Hepatic stellate cell (primary cell): ENCODE measurements at regions not wholly inside any gene's neighbourhood (a gene's known extent, or its start where the extent isn't known, plus 50 kb on each side); places are given as distances from the start of the nearest gene placed in this dataset.

Experiments used
- DNase-seq: peaks from one replicate; pipeline ENCODE4 v3.0.0; 2011; ENCODE audit warnings: low spot score

DNA sequence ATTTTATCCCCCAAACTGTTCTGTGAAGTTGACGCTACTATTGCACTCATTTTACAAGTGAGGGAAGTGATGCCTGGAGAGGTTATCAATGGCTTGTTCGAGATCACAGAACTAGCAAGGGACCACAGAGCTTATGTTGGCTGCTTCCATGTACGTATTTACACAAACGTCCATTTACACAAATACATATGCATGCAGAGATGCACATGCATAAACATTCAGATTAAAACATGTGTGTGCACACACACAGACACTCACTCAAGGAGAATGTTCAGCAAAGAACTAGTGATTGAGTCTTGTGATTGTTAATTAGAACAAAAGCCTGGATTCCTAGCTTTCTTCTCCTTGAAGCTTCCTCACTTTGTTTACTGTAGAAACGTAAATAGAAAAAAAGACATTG is 321.5 kb upstream of the CHD6 start:
- no peak for DNase-seq

DNA sequence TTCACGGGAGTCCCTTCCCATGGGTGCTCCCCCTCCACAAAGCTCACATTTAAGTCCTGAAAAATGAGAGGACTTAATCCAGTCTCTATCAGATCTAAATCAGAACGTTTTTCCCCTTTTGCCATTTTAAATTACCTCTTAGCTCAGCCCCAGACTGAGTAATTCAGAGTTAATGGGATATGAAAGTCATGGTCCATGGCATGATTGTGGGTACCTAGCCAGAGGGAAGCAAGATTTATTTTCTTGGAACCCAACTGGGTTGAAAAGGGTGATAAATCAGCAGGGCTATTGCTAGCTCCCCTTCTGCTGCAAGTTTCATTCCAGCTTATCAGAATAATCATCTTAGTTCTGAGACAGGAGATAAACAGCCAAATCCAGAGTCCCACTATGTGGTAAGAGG is 320.2 kb upstream of the CHD6 start:
- DNase-seq = no peak

DNA sequence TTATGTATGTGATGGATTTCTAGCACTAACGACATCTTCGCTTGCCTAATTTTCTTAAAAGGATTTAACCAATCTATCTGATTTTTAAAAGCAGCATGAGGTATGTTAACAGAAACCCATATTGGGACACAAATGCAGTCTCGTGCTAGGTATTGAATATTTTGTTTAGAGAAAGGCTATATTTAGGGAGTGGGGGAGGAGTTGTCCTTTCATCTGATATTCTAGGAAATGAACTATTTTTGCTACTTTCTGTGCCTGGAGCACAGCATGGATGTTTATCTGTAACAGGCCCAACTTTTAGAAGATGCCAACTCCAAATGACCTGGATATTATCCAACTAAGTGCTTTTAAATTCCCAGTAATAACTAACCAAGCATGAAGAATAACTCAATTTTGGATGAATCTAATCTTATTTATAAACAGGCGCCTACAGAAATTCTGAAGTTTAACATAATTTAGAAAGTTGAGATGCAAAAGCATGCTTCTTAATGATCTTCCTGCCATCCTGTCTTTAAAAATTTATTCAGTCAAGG is 317.1 kb upstream of the CHD6 start:
- no peak for DNase-seq

DNA sequence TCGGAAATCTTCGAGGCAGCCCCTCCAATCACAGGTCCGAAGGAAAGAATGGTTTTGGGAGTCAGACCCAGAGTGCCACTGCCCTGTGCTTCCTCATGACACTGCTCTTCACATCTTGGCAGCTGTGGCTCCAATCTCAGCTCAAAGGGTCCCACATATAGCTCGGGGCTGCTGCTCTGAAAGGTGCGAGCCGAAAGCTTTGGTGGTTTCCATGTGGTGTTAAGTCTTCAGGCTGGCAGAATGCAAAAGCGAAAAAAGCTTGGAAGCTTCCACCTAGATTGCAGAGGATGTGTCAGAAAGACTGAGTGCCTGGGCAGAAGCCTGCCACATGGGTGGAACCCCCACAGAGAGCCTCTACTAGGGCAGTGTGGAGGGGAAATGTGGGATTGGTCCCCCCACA is 314.3 kb upstream of the CHD6 start:
- no peak for DNase-seq

DNA sequence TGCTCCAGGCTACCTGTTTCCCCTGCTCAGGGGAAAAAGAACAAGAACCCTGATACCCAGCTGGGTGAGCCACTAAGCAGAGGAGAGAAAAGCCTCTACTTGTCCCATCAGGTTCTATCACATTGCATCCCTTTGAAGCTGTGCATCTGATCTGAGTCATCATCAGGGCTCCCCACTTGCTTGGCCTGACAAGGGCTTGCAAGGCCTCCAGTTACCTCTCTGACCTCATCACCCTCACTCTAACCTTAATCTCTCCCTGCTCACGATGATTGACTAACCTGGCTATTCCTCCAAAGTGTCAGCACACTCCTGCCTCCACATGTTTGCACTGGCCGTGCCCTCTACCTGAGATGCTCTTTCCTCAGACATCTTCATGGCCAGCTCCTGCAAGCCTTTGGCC is 309.5 kb upstream of the CHD6 start:
- no peak for DNase-seq

DNA sequence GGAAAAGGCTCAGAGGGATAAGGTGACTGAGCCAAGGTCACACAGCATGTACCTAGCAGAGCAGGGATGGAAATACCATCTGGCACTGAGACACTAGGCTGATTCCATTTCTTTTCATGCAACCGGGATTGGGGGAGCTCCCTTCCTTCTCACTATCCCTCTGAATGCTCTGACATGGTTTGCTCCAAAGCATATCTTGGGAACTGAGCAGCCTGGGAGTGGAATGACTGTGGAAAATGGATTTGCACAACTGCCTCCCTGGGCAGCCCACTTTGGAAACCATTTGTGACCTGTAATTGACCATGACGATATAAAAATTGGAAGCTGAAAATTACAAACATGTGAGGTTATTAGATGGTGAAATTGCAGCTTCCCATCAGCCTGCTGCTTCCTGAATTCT is 309.0 kb upstream of the CHD6 start:
- DNase-seq = no peak

DNA sequence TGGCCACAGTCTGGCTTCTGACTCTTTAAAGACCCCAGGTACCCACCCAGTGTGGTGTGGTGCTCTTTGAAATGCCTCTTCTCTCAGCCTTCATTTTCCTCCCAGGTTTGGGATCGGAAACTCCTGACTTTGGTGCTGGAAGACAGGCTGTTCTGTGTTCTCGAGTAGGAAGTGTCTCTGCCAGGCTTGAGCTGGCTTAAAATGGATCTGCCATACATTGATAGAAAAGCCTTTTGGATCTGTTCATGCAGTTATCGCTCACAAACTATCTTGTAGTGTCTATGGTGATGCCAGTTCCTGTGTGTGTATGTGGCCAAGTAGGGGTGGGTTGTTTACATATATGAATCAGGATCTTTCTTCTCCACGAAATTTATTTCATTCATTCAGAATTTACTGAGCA is 307.3 kb upstream of the CHD6 start:
- no peak for DNase-seq

DNA sequence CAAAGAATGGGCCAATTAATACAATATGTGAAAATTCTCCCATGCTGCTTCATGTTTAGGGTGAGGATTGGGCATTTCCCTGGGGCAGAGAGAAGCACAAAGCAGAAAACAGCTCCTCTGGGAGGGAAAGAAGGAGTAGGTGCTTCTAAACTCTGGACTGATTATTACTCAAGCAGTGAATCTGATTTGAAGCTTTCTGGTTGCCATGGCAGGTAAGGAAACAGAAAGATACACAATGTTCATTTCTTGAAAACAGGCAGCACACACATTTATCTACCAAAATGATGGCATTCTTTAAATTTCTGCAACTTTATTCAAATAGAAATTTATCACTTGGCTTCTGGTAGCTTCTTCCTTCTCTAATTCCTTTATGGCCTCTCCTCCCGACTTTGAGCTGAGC is 305.4 kb upstream of the CHD6 start:
- no peak for DNase-seq

DNA sequence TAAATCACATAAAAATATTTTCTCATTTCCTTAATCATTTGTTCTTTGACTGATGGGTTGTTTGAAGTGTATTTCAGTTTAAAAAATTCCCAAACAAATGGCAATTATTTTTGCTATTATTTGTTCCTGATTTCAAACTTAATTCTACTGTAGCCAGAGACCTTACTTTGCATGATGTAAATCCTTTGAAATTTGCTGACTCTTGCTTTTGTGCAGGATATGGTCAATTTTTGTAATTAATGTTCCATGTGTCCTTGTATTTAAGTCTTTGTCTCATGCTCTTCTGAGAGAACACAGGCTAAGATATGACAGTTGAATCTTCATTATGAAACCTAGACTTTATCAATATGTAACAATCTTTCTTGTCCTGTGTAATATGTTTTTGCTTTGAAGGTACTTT is 295.0 kb upstream of the CHD6 start:
- no peak for DNase-seq

DNA sequence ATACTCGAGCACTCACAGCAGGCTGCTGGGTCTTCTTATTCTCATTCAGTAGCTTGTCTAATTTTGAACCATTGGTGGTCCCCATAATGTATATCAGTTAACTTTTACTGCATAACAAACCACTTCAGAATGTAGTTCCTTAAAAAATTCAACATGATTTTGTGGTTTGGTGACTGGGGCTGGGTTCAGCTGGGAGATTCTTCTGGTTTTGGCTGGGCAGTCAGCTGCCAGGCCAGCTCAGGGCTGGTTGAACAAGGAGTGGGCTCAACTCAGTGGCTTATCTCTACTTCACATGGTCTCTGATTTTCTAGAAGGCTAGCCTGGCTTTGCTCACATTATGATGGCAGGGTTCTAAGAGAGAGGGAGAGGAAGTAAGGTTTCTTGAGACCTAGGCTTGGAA is 292.4 kb upstream of the CHD6 start:
- no peak for DNase-seq

DNA sequence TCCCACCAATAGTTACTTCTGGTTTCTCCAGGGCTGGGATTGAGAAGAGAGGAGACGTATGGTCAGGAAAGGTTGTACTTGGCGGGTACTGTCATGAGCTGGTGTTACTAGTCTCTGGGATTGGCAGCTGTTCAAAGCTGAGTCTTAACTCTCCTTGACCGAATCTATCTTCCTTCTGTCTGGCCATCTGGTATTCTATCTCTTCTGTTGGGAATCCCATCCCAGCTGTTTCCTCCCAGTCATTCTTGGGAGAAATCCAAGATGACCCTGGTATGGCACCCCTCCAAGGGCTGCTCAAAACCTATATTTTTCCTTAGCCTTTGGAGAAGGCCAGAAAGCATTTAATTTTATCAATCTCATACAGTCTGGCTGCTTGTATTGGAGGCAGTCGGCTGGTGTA is 287.0 kb upstream of the CHD6 start:
- no peak for DNase-seq

DNA sequence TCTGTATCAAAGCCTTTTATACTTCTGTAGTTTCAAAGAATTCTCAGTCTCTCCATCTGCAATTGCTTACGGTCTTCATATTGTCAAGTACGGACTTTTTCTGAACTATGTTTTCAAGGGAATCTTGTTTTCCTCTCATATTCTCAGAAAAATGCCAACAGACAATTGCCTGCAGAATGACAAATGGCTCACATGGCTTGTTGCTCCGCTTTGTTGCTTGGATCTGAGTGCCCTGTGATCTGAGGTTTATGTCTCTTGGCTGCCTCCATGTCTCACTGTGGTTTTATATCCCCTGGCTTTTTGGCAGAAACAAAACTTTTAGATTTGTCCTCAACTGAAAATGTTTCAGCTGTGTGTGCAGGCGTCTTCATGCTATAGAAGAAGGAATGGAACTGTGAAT is 285.4 kb upstream of the CHD6 start:
- DNase-seq = no peak

DNA sequence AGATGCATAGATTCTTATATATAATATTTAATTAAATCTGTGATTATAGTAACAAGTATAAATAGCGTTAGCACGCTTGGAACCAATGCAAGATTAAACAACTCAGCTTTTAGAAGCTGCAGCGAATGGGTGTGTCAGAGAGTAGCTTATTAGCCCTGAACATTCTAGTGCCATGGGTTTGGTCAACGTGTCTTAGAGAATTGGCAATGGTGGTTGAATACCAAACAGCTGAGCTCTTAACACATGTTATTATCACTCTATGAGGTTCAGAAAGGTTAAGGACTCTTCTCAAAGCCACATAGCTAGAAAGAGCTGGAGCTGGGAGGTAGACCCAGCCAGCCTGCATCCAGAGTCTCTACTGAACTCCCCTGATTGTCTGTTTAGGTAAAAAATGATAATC is 284.2 kb upstream of the CHD6 start:
- no peak for DNase-seq

DNA sequence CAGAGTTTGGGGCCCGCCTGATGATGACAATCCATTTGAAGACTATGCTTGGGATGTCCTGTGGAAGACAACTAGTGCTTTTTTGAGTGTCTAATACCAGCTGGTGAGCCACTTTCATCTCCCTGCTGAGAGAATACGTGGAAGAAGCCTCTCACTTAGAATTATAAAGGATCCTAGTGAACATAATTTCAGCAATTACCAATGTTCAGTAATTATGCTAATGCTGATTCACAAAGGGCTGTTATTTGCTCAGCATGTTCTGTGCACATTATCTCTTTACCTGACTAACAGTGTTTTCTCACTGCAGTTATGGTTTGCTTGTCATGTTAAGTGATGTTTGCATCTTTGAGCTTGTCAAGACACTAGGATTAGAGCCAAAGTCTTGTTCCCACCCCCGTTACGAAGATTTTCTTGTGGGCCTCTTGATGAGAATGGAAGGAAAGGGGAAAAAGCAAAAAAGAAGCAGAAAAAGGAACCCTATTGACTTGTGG is 282.1 kb upstream of the CHD6 start:
- DNase-seq = no peak

DNA sequence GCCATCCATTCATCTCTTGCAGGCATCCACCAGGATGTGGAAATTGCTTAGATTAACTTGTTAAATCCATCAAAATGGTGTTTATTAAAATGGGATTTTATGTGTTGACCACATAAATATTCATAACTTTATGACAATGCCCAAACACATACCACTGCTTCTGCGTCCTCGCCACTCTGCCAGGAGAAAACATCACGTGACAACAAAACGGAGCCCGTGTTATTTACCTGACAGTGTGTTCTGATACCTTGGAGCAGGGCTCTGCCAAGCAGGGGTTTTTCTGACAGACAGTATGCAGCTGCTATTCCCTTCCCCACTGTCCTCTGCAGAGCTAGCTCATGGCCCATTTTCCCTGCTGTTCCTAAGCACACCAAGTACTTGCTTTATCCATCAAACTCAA is 279.5 kb upstream of the CHD6 start:
- no peak for DNase-seq

DNA sequence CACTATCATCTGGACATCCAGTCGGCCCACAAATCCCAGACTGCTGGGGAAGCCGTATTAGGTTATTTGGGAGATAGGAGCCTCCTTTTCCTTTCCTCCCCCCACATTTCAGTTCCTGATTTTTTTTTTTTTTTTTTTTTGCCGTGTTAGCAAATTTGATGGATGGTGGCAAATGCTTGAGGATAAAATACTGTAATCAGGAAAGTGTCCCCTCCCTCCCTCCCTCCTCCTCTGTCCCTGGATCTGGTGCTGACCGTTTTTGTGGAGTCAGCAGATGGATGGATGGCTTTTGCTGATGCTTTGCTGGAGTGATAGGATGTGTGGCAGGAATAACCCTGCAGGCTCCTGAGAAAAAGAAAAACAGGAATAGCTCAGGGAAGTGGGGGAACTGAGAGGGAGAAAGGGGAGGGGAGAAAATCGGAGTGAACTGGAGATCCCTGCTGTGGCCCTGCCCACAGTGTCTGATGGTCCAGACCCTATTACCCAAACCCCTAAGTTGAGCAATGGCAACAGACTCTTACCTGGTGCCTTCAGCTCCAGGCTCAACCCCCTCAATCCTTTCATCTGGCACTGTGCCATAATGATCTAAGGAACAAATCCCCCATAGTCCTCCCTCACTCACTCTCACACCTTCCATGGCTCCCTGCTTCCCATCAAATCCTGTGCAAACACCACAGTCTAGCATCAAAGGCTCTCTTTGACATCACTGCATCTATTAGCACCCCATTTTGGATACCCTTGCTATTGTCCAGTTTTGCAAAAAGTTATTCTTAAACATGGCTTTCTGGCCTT is 277.3 kb upstream of the CHD6 start:
- DNase-seq = no peak

DNA sequence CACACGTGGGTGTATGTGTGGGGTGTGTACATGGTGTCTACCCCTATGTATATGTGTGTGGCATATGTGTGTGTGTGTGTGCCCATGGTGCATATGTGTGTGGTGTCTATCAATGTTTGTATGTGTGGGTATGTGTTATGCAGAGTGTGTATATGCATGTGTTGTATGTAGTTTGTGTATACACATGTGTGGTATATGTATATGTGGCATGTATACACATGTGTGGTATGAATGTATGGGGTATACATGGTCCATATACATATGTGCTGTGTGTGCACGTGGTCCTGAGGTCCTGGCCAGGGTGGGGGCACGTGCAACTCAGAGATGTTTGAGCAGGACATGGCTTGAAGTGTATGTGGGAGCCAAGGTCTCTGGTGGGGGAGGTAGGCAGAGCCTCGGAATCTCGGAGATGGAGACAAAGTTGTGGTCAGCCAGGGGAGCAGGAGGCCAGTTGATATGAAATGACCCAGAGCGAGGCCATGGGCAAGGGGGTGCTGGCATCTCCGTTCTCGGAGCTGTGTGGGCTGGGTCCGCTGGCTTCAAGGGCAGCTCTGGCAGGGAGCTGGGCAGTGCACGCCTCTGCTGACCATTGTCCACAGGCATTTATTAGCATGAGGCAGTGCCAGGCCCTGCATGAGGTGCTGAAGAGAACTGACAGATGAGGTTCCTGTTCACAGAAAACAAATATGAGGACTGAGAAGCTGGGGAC is 276.2 kb upstream of the CHD6 start:
- no peak for DNase-seq

DNA sequence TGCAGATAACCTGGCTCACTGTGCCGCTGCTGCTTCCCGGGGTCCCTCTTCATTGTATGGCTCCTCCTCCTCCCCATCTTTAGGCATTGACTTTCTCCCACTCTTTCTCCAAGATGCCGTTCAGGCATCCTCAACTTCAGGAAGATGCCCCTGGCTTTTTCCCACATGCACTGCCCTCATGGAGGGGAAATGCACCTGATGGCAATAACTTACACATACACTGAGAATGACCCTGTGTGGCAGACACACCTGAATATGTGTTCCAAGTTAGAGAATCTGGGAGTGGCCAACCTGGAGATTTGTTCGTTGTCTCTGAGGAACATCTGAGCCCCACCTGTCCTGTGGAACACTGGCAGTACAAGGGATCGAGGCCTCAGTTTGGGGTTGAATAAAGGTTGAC is 273.9 kb upstream of the CHD6 start:
- DNase-seq = no peak

DNA sequence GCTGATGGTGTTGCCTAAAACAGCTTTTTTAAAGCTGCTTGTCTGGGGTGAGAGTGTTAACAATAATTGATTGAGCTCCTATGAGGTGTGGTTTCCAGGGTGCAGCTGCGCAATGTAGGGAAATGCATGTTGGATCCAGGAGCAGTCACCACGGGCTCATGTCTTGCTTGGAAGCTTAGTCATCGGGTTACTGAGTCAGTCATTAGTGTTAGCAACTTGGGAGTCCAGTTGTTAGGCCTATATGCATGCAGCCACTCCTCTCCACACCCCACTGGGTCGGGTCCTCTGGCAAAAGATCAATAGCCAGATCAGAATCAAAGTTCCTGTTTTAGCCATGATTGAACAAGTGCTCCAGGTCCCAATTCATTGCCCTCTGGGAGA is 271.7 kb upstream of the CHD6 start:
- DNase-seq = no peak

DNA sequence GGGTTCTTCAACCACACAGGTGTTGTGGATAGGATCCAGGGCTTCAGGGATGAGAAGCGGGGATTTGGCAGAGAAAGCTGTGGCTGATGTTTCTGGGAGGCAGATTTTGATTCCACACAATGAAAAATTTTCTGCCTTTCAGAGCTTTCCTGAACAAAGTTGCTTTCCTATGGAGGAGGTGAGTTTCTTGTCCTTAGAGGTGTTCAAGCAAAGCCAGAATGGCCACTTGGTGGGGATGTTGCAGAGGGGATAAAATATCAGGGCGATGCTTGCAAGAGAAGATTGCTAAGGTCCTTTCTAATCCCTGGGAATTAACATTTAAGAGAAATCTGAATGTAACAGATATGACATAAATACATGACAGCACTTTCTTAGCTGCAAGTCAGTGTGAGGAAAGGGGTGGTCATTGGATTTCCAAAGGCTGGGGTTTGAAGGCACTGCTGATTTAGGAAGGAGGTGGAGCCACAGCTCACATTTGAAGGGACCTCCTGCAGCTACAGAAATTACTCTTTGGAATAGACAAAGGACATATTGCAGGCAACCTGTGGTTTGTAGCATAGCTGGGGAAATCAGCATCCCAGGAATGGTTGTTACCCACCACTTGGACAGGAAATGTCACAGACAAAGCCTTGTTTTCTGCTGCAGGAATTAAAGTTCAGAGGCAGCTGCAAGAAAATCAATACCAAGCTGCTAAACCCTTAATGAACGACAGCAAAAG is 271.1 kb upstream of the CHD6 start:
- no peak for DNase-seq

DNA sequence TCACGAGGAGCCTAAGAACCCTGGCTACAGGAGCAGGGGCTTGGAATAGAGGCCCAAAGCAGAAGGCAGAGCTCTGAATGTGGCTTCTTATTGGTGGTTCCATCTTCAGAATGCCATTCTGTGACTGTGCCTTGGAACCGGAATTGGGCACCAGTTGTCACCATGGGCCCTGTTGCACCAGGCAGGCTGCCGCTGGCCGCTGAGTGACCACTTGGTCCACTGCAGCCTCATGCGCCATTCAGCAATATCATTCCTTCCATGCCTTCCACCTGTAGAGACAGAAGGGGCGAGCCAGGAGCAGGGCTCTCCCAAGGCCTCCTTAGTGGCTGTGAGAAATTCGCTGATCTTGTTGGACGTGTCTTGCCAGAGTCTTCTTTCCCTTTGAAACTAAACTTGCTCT is 270.3 kb upstream of the CHD6 start:
- DNase-seq = no peak

DNA sequence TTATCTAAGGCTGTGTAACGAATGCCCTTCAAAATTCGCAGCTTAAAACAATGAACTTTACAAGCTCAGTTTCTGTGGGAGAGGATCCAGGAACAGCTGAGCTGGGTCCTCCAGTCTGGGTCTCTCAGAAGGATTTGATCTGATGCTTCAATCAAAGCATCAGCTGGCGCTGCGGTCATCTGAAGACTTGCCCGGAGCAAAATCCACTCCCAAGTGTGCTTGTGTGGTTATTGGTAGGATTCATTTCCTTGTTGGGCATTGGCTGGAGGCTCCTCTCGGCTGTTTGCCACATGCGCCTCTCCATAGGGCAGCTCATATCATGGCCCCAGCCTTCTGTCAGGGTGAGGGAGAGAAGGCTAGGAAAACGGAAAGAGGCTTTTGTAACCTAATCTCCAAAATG is 269.3 kb upstream of the CHD6 start:
- DNase-seq = no peak

DNA sequence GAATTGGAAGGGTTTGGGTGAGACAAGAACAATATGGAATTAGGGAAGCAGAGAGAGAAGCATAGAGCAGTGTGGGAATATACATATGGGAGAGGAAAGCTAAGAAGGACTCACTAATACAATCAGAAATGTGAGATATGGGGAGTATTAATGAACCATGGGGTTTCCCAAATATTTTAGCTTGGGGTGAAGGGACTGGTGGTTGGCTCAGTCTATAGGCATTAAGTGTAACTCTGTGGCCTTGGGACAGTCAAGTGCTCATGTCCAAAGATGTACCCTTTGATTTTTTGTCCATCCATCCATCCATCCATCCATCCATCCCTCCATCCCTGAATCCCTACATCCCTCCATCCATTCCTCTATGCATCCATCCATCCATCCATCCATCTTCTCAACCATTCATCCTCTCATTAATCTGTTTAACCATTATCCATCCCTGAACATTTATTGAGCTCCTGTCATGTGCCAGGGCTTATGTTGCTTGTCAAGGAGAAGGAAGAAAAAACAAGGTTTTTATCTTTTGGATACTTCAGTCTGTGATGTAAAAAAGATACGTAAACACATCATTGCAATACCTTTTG is 263.4 kb upstream of the CHD6 start:
- DNase-seq = no peak
